HFFc6 (cell line): ENCODE measurements at regions not wholly inside any gene's neighbourhood (a gene's known extent, or its start where the extent isn't known, plus 50 kb on each side); places are given as distances from the start of the nearest gene placed in this dataset.
"Not testable (repeated sequence)": the region's sequence is repeated elsewhere in the genome, so short reads cannot be mapped to it uniquely, and the experiment has no call there.

ENCODE experiments used
- DNase-seq: peaks from one replicate; pipeline ENCODE4 v3.0.0-alpha.2; 2018
- H3K27ac Mint-ChIP-seq: 2 replicates; pipeline ENCODE4 v1.8.0; 2020; ENCODE audit warnings: mild to moderate bottlenecking, mixed read lengths
- H3K27me3 Mint-ChIP-seq: 2 replicates; pipeline ENCODE4 v1.8.0; 2021; ENCODE audit warnings: mild to moderate bottlenecking, moderate library complexity, mixed read lengths; ENCODE audit not compliant: insufficient read depth
- H3K36me3 Mint-ChIP-seq: 2 replicates; pipeline ENCODE4 v1.8.0; 2021; ENCODE audit warnings: low read depth, mixed read lengths
- H3K4me1 Mint-ChIP-seq: 2 replicates; pipeline ENCODE4 v1.8.0; 2020; ENCODE audit warnings: low read depth, mixed read lengths
- H3K4me3 Mint-ChIP-seq: 2 replicates; pipeline ENCODE4 v1.8.0; 2020; ENCODE audit warnings: mild to moderate bottlenecking, moderate library complexity, mixed read lengths
- H3K9me3 Mint-ChIP-seq: 2 replicates; pipeline ENCODE4 v1.8.0; 2020; ENCODE audit warnings: mild to moderate bottlenecking, mixed read lengths
- CTCF ChIP-seq: fragments of 200-600 bp; sonication (generic); IDR thresholded peaks from 2 replicates; pipeline ENCODE4 v1.5.0; 2021; ENCODE audit warnings: antibody characterized with exemption, mild to moderate bottlenecking

GRCh38 chr11:34728609-34729008 lies 107.7 kb downstream of the EHF start:
- Mint-ChIP-seq H3K9me3 (no peaks in the 10 kb centered on the region), H3K4me3 (no peak overlapping the region), H3K27me3 (peaks cover 13% of the 10 kb centered on the region), H3K27ac (no peak overlapping the region), H3K36me3 (no peaks in the 10 kb centered on the region), H3K4me1 (no peaks in the 10 kb centered on the region)
- no peak for TF ChIP-seq CTCF
- no peak for DNase-seq

DNA sequence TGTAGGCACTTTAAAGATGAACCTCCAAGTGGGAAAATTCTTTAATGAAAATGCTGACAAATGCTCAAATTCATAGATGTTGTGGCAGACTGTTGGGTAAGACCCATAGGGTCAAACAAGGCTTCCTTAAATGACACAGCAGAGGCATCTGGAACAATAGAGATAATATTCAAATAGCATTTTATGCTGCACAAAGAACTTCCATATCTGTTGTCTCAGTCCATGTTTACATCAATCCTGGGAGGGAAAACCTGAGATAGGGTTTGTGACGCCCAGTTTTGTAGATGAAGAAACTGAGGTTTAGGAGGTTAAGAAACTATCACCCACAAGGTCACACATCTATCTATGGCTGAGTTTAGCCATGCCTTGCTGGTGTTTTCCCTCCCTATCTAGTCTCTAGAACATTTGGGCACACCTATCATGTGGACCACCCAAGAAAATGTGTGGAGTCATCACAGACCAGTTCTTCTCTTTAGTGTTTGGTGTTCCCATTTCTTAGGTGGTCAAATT lies 106.4 kb downstream of the EHF start:
- H3K9me3 Mint-ChIP-seq = no peaks in the 10 kb centered on the region
- no peak overlapping the region for H3K27ac Mint-ChIP-seq
- no peak overlapping the region for H3K4me3 Mint-ChIP-seq
- no peaks in the 10 kb centered on the region for H3K36me3 Mint-ChIP-seq
- TF ChIP-seq CTCF = no peak
- peaks cover 13% of the 10 kb centered on the region for H3K27me3 Mint-ChIP-seq
- H3K4me1 Mint-ChIP-seq = no peaks in the 10 kb centered on the region
- DNase-seq = no peak

DNA sequence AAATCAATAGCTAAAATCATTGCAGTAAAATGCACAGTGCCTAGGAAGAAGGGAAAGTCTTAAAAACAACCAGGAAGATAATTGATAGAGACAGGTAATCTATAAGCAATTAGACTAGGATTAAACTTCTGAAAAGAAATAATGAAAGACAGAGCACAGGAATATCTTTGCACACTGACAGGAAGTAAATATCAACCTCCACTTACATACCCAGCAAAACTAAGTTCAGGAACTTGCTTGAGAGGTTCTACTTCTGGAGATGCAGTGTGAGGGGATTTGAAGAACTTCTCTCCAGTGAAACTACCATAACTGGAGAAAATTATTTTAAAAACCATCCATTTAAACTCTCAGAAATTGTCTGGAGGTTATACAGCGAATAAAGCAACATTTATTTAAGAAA lies 104.1 kb downstream of the EHF start:
- Mint-ChIP-seq H3K27me3 (peaks cover 11% of the 10 kb centered on the region), H3K4me3 (no peak overlapping the region), H3K4me1 (no peaks in the 10 kb centered on the region), H3K9me3 (no peaks in the 10 kb centered on the region), H3K27ac (no peak overlapping the region), H3K36me3 (no peaks in the 10 kb centered on the region)
- DNase-seq = no peak
- no peak for TF ChIP-seq CTCF

GRCh38 chr11:34721646-34722045 lies 100.8 kb downstream of the EHF start:
- no peak for DNase-seq
- H3K9me3 Mint-ChIP-seq = no peaks in the 10 kb centered on the region
- no peaks in the 10 kb centered on the region for H3K4me1 Mint-ChIP-seq
- H3K27me3 Mint-ChIP-seq = peaks cover 11% of the 10 kb centered on the region
- no peak overlapping the region for H3K27ac Mint-ChIP-seq
- no peak overlapping the region for H3K4me3 Mint-ChIP-seq
- no peaks in the 10 kb centered on the region for H3K36me3 Mint-ChIP-seq
- no peak for TF ChIP-seq CTCF

- no peak for TF ChIP-seq CTCF
- H3K27me3 Mint-ChIP-seq = peaks cover 8% of the 10 kb centered on the region
- no peaks in the 10 kb centered on the region for H3K9me3 Mint-ChIP-seq
- no peak for DNase-seq
- no peak overlapping the region for H3K4me3 Mint-ChIP-seq
- H3K36me3 Mint-ChIP-seq = no peaks in the 10 kb centered on the region
- no peaks in the 10 kb centered on the region for H3K4me1 Mint-ChIP-seq
- H3K27ac Mint-ChIP-seq = no peak overlapping the region
Observed at GRCh38 chr11:34719303-34719848, 98.5 kb downstream of the EHF start.

- H3K36me3 Mint-ChIP-seq, DNase-seq, H3K4me1 Mint-ChIP-seq, H3K27ac Mint-ChIP-seq, H3K4me3 Mint-ChIP-seq: not testable (repeated sequence)
- Mint-ChIP-seq H3K9me3 (peaks cover 19% of the 10 kb centered on the region), H3K27me3 (peaks cover 11% of the 10 kb centered on the region; the same call in 1 of the 2 replicates)
Observed at GRCh38 chr11:34713631-34714030, 92.7 kb downstream of the EHF start.
